ENCODE measurements at regions not wholly inside any gene's neighbourhood (a gene's known extent, or its start where the extent isn't known, plus 50 kb on each side); places are given as distances from the start of the nearest gene placed in this dataset.

- TF ChIP-seq CTCF (IDR thresholded peaks at IDR 0.05): no peak
- TF ChIP-seq EP300 (IDR thresholded peaks at IDR 0.05): no peak
- TF ChIP-seq POLR2A (IDR thresholded peaks at IDR 0.05): no peak
Observed at GRCh38 chr11:119896387-119897045, 167.5 kb upstream of the NECTIN1 start.
